HEK293 (cell line): ENCODE measurements at regions not wholly inside any gene's neighbourhood (a gene's known extent, or its start where the extent isn't known, plus 50 kb on each side); places are given as distances from the start of the nearest gene placed in this dataset.

Experiments used
- CTCF ChIA-PET: fragments of 350-600 bp; formaldehyde crosslinking; extraction: SDS; loops from one replicate; lab custom pipeline; 2021; ENCODE audit warnings: antibody characterized with exemption; lab: Yijun Ruan, JAX
- POLR2A ChIA-PET: fragments of 300-600 bp; formaldehyde crosslinking; extraction: SDS; loops from one replicate; lab custom pipeline; 2020; ENCODE audit warnings: antibody characterized with exemption, inconsistent platforms; lab: Yijun Ruan, JAX
- H3K27ac ChIP-seq: fragments of 200-500 bp; sonication (Bioruptor generic); 2 replicates; pipeline ENCODE4 v1.5.1; 2014; ENCODE audit warnings: low read depth, low read length, control low read depth, inconsistent platforms; ENCODE audit errors: extremely low read depth
- H3K36me3 ChIP-seq, 2 experiments: fragments of 200-500 bp in 1 of 2; sonication (Bioruptor generic) in 1 of 2; 1 replicate in 1 of 2; 2 replicates in 1 of 2; pipeline ENCODE4 v1.5.1; 2014 to 2017; ENCODE audit warnings: inconsistent platforms in 2 of 2, low read length in 2 of 2; ENCODE audit not compliant: control insufficient read depth in 2 of 2, insufficient read depth in 1 of 2
- H3K4me1 ChIP-seq: fragments of 200-500 bp; sonication (Bioruptor generic); 2 replicates; pipeline ENCODE4 v1.5.1; 2014; ENCODE audit warnings: mild to moderate bottlenecking, low read length, inconsistent platforms; ENCODE audit not compliant: control insufficient read depth, insufficient read depth
- H3K4me3 ChIP-seq: 2 replicates; pipeline ENCODE4 v1.5.1; 2011; ENCODE audit warnings: low read depth, mild to moderate bottlenecking, control low read depth, low read length, moderate library complexity
- H3K9me3 ChIP-seq: fragments of 200-500 bp; sonication (Bioruptor generic); 2 replicates; pipeline ENCODE4 v1.5.1; 2014; ENCODE audit warnings: low read depth, low read length, inconsistent platforms; ENCODE audit not compliant: control insufficient read depth, insufficient read depth
- GLI4 ChIP-seq: fragments of 450-650 bp; formaldehyde crosslinking; IDR thresholded peaks from 2 replicates; pipeline ENCODE4 v1.5.1; 2016; ENCODE audit warnings: missing biosample characterization, missing genetic modification characterization
- KLF16 ChIP-seq: fragments of 450-650 bp; formaldehyde crosslinking; IDR thresholded peaks from 2 replicates; pipeline ENCODE4 v1.5.1; 2017; ENCODE audit warnings: missing biosample characterization, missing genetic modification characterization
- KLF9 ChIP-seq: fragments of 450-650 bp; formaldehyde crosslinking; IDR thresholded peaks from 2 replicates; pipeline ENCODE4 v1.5.1; 2016; ENCODE audit warnings: missing biosample characterization, missing genetic modification characterization, low read depth
- MYNN ChIP-seq: fragments of 450-650 bp; formaldehyde crosslinking; IDR thresholded peaks from 2 replicates; pipeline ENCODE4 v1.5.1; 2016; ENCODE audit warnings: missing biosample characterization, missing genetic modification characterization, borderline replicate concordance
- PBX3 ChIP-seq: sonication (generic); formaldehyde crosslinking; IDR thresholded peaks from 2 replicates; pipeline ENCODE4 v1.8.1; 2022; ENCODE audit warnings: mild to moderate bottlenecking, moderate library complexity, missing genetic modification reagents
- PRDM4 ChIP-seq: fragments of 450-650 bp; formaldehyde crosslinking; IDR thresholded peaks from 2 replicates; pipeline ENCODE4 v1.5.1; 2017; ENCODE audit warnings: missing biosample characterization, missing genetic modification characterization
- SP7 ChIP-seq: fragments of 450-650 bp; formaldehyde crosslinking; IDR thresholded peaks from 2 replicates; pipeline ENCODE4 v1.5.1; 2016; ENCODE audit warnings: missing biosample characterization, missing genetic modification characterization
- TCF7L2 ChIP-seq: IDR thresholded peaks from 2 replicates; pipeline ENCODE4 v1.6.1; 2011; ENCODE audit warnings: low read depth, mild to moderate bottlenecking, inconsistent platforms, low read length, moderate library complexity, borderline replicate concordance
- ZFP69B ChIP-seq: fragments of 450-650 bp; formaldehyde crosslinking; IDR thresholded peaks from 2 replicates; pipeline ENCODE4 v1.5.1; 2016; ENCODE audit warnings: missing biosample characterization, missing genetic modification characterization
- ZNF10 ChIP-seq: fragments of 450-650 bp; formaldehyde crosslinking; IDR thresholded peaks from 2 replicates; pipeline ENCODE4 v1.5.1; 2017; ENCODE audit warnings: missing biosample characterization, missing genetic modification characterization
- ZNF155 ChIP-seq: fragments of 450-650 bp; formaldehyde crosslinking; IDR thresholded peaks from 2 replicates; pipeline ENCODE4 v1.5.1; 2016; ENCODE audit warnings: missing biosample characterization, missing genetic modification characterization
- ZNF19 ChIP-seq: fragments of 450-650 bp; formaldehyde crosslinking; IDR thresholded peaks from 2 replicates; pipeline ENCODE4; 2016; ENCODE audit warnings: missing biosample characterization, missing genetic modification characterization, low read depth
- ZNF266 ChIP-seq: fragments of 450-650 bp; formaldehyde crosslinking; IDR thresholded peaks from 2 replicates; pipeline ENCODE4 v1.5.1; 2016; ENCODE audit warnings: missing biosample characterization, missing genetic modification characterization, low read depth
- ZNF280C ChIP-seq: fragments of 450-650 bp; formaldehyde crosslinking; IDR thresholded peaks from 2 replicates; pipeline ENCODE4 v1.5.1; 2016; ENCODE audit warnings: missing biosample characterization, missing genetic modification characterization
- ZNF394 ChIP-seq: fragments of 450-650 bp; formaldehyde crosslinking; IDR thresholded peaks from 2 replicates; pipeline ENCODE4 v1.5.1; 2016; ENCODE audit warnings: missing biosample characterization, missing genetic modification characterization, mild to moderate bottlenecking, moderate library complexity, borderline replicate concordance
- ZNF449 ChIP-seq: fragments of 450-650 bp; formaldehyde crosslinking; IDR thresholded peaks from 2 replicates; pipeline ENCODE4 v1.5.1; 2017; ENCODE audit warnings: missing biosample characterization, mild to moderate bottlenecking, missing genetic modification characterization, moderate library complexity
- ZNF501 ChIP-seq: fragments of 450-650 bp; formaldehyde crosslinking; IDR thresholded peaks from 2 replicates; pipeline ENCODE4 v1.5.1; 2016; ENCODE audit warnings: missing biosample characterization, missing genetic modification characterization
- ZNF585B ChIP-seq: fragments of 450-650 bp; formaldehyde crosslinking; IDR thresholded peaks from 2 replicates; pipeline ENCODE4 v1.5.1; 2016; ENCODE audit warnings: missing biosample characterization, missing genetic modification characterization
- ZNF639 ChIP-seq: fragments of 450-650 bp; formaldehyde crosslinking; IDR thresholded peaks from 2 replicates; pipeline ENCODE4 v1.5.1; 2016; ENCODE audit warnings: missing biosample characterization, missing genetic modification characterization
- ZNF654 ChIP-seq: fragments of 450-650 bp; formaldehyde crosslinking; IDR thresholded peaks from 2 replicates; pipeline ENCODE4 v1.5.1; 2016; ENCODE audit warnings: low read depth, missing biosample characterization, missing genetic modification characterization
- ZNF785 ChIP-seq: fragments of 450-650 bp; formaldehyde crosslinking; IDR thresholded peaks from 2 replicates; pipeline ENCODE4 v1.5.1; 2016; ENCODE audit warnings: missing biosample characterization, missing genetic modification characterization
- ZNF792 ChIP-seq: fragments of 450-650 bp; formaldehyde crosslinking; IDR thresholded peaks from 2 replicates; pipeline ENCODE4 v1.5.1; 2016; ENCODE audit warnings: missing biosample characterization, missing genetic modification characterization
- ZNF830 ChIP-seq: fragments of 450-650 bp; IDR thresholded peaks from 2 replicates; pipeline ENCODE4 v1.5.0; 2018; ENCODE audit warnings: missing biosample characterization, missing genetic modification characterization, low read depth, mild to moderate bottlenecking, moderate library complexity

GRCh38 chr17:72485596-72485995 is 364.8 kb downstream of the SOX9 start:
- no peak for TF ChIP-seq TCF7L2
- no peak for TF ChIP-seq PRDM4 (tag by site-specific recombination)
- TF ChIP-seq ZNF785 (tag by site-specific recombination), result no peak
- TF ChIP-seq MYNN (tag by site-specific recombination), result no peak
- no peak for TF ChIP-seq ZNF19
- TF ChIP-seq SP7, result no peak
- TF ChIP-seq ZNF266, result no peak
- TF ChIP-seq ZNF10 (tag by site-specific recombination), result no peak
- TF ChIP-seq ZNF394 (tag by site-specific recombination), result no peak
- no peaks in the 10 kb centered on the region for H3K4me1 ChIP-seq
- H3K9me3 ChIP-seq, result 0 out of 2 replicates have a peak, but pooled peaks cover under 1% of the 10 kb centered on the region
- H3K4me3 ChIP-seq, result no peak overlapping the region
- CTCF ChIA-PET, result interaction anchor here (1.0 kb wide), 1 partner anchor 33 kb away, joined by 3 read pairs; no protein-coding TSS in a partner anchor
- POLR2A ChIA-PET, result no interaction called here
- H3K27ac ChIP-seq, result no peak overlapping the region
- H3K36me3 ChIP-seq, result no peaks in the 10 kb centered on the region

- CTCF ChIA-PET, result interaction anchor here (0.6 to 0.7 kb wide), 4 partner anchors 17 to 861 kb away, joined by 3 to 6 read pairs (median 4); no protein-coding TSS in a partner anchor
- H3K27ac ChIP-seq, result no peak overlapping the region
- 0 out of 2 replicates have a peak, but pooled peaks cover 5% of the 10 kb centered on the region for H3K9me3 ChIP-seq
- H3K4me3 ChIP-seq, result no peak overlapping the region
- TF ChIP-seq GLI4 (no peak), ZNF830 (tag by site-specific recombination) (no peak), ZFP69B (tag by site-specific recombination) (no peak), ZNF639 (tag by site-specific recombination) (no peak), KLF9 (no peak), TCF7L2 (no peak), ZNF654 (tag by site-specific recombination) (no peak), ZNF155 (tag by site-specific recombination) (no peak), SP7 (no peak), ZNF792 (tag by site-specific recombination) (no peak), PBX3 (CRISPR knock-in tag) (no peak), ZNF449 (tag by site-specific recombination) (no peak), ZNF501 (tag by site-specific recombination) (no peak), ZNF280C (tag by site-specific recombination) (no peak), KLF16 (tag by site-specific recombination) (no peak), ZNF585B (tag by site-specific recombination) (no peak)
- H3K36me3 ChIP-seq, result no peaks in the 10 kb centered on the region
- POLR2A ChIA-PET, result interaction anchor here (0.8 kb wide), 1 partner anchor 49 kb away, joined by 3 read pairs; no protein-coding TSS in a partner anchor
- no peaks in the 10 kb centered on the region for H3K4me1 ChIP-seq
These were observed 366.0 kb downstream of the SOX9 start for GRCh38 chr17:72486806-72487205.
